Neural progenitor cell (in vitro differentiated cells): ENCODE measurements at regions not wholly inside any gene's neighbourhood (a gene's known extent, or its start where the extent isn't known, plus 50 kb on each side); places are given as distances from the start of the nearest gene placed in this dataset.

Experiments
- DNase-seq: peaks from one replicate; pipeline ENCODE4 v3.0.0-alpha.2; 2016; ENCODE audit warnings: low spot score
- H2AFZ ChIP-seq: fragments of 200-600 bp; sonication (generic); replicated peaks from 2 replicates; pipeline ENCODE4 v1.6.1; 2016; ENCODE audit warnings: antibody characterized with exemption
- H3F3A ChIP-seq: fragments of 200-600 bp; sonication (generic); 2 replicates; pipeline ENCODE4 v1.6.1; 2016; ENCODE audit warnings: antibody characterized with exemption, low read depth
- H3K27ac ChIP-seq: fragments of 200-600 bp; sonication (generic); 2 replicates; pipeline ENCODE4 v1.5.1; 2016; ENCODE audit warnings: mild to moderate bottlenecking
- H3K27me3 ChIP-seq: fragments of 200-600 bp; sonication (generic); 2 replicates; pipeline ENCODE4 v1.6.1; 2016; ENCODE audit warnings: mild to moderate bottlenecking, moderate library complexity
- H3K36me3 ChIP-seq: fragments of 200-600 bp; sonication (generic); 2 replicates; pipeline ENCODE4 v1.5.1; 2016
- H3K4me1 ChIP-seq: fragments of 200-600 bp; sonication (generic); 2 replicates; pipeline ENCODE4 v1.6.1; 2016; ENCODE audit warnings: mixed run types
- H3K4me2 ChIP-seq: fragments of 200-600 bp; sonication (generic); 2 replicates; pipeline ENCODE4 v1.6.1; 2016
- H3K4me3 ChIP-seq: fragments of 200-600 bp; sonication (generic); 2 replicates; pipeline ENCODE4 v1.5.1; 2016
- H3K79me2 ChIP-seq: fragments of 200-600 bp; sonication (generic); 2 replicates; pipeline ENCODE4 v1.6.1; 2016; ENCODE audit warnings: low read depth
- H3K9ac ChIP-seq: fragments of 200-600 bp; sonication (generic); 2 replicates; pipeline ENCODE4 v1.6.1; 2016
- H3K9me3 ChIP-seq: fragments of 200-600 bp; sonication (generic); 2 replicates; pipeline ENCODE4 v1.5.1; 2016; ENCODE audit warnings: low read depth
- H4K20me1 ChIP-seq: fragments of 200-600 bp; sonication (generic); 2 replicates; pipeline ENCODE4 v1.6.1; 2016; ENCODE audit warnings: low read depth
- H3K27ac Mint-ChIP-seq: 3 replicates; pipeline ENCODE4 v1.8.0; 2021; ENCODE audit warnings: mixed read lengths
- H3K27me3 Mint-ChIP-seq: 2 replicates; pipeline ENCODE4 v1.8.0; 2022; ENCODE audit warnings: low read depth, mild to moderate bottlenecking, inconsistent platforms, moderate library complexity, mixed read lengths; ENCODE audit not compliant: insufficient read depth
- H3K36me3 Mint-ChIP-seq: 3 replicates; pipeline ENCODE4 v1.8.0; 2021; ENCODE audit warnings: mixed read lengths
- H3K4me1 Mint-ChIP-seq: 3 replicates; pipeline ENCODE4 v1.8.0; 2021; ENCODE audit warnings: mixed read lengths
- H3K4me3 Mint-ChIP-seq: 3 replicates; pipeline ENCODE4 v1.8.0; 2021; ENCODE audit warnings: mild to moderate bottlenecking, moderate library complexity, mixed read lengths
- H3K9me3 Mint-ChIP-seq: 3 replicates; pipeline ENCODE4 v1.8.0; 2020; ENCODE audit warnings: mixed read lengths
- CTCF ChIP-seq: fragments of 200-600 bp; sonication (generic); IDR thresholded peaks from 2 replicates; pipeline ENCODE4 v1.5.1; 2017; ENCODE audit warnings: antibody characterized with exemption, mild to moderate bottlenecking
- EZH2 ChIP-seq: fragments of 200-600 bp; sonication (generic); IDR thresholded peaks from 2 replicates; pipeline ENCODE4 v1.6.1; 2017; ENCODE audit warnings: antibody characterized with exemption, mild to moderate bottlenecking, moderate library complexity
- EZH2phosphoT487 ChIP-seq: fragments of 200-600 bp; sonication (generic); IDR thresholded peaks from 2 replicates; pipeline ENCODE4 v1.6.1; 2017; ENCODE audit warnings: antibody characterized with exemption

DNA sequence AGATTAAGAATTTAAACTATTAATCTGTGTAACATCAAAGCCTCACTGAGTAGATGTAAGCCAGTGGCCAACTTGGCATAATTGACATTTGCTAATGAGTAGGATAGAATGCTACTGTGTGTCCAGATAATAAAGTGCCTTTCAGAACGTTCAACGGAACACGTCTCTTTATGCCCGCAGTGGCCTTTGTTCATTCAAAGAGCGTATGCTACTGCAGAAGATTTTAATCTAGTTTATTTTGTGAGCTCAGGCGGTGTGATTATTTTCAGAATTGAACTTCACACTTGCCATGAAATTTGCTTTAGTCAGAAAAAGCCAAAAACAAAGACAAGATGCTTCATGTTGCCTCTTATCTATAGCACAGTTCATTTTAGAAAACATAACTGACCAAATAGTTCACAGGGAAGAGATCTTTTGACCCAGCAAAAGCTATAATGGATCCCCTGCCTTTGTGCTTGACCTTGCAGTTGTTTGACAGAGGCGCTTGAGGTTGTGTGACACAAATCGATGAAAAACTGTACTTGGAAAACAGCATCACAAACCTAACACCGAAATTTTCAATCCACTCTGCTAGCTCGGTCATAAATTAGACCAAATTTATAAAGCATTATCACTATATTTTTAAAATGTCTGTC, 530.9 kb upstream of the TYRP1 start:
- peaks cover 6% of the 10 kb centered on the region for H3K27me3 Mint-ChIP-seq
- H3K4me1 Mint-ChIP-seq, result peaks cover 36% of the 10 kb centered on the region
- H3K4me3 ChIP-seq, result no peak overlapping the region
- no peaks in the 10 kb centered on the region for H3K27me3 ChIP-seq
- H3K4me2 ChIP-seq, result no peak overlapping the region
- H3K27ac Mint-ChIP-seq, result no peak overlapping the region
- no peaks in the 10 kb centered on the region for H3K79me2 ChIP-seq
- no peaks in the 10 kb centered on the region for H3K9me3 Mint-ChIP-seq
- H3K36me3 ChIP-seq, result no peaks in the 10 kb centered on the region
- no peaks in the 10 kb centered on the region for H3F3A ChIP-seq
- no peaks in the 10 kb centered on the region for H4K20me1 ChIP-seq
- H3K4me3 Mint-ChIP-seq, result no peak overlapping the region
- no peak overlapping the region for H2AFZ ChIP-seq
- H3K27ac ChIP-seq, result no peak overlapping the region
- TF ChIP-seq EZH2 (no peak), EZH2phosphoT487 (no peak), CTCF (no peak)
- no peaks in the 10 kb centered on the region for H3K4me1 ChIP-seq
- no peak overlapping the region for H3K9ac ChIP-seq
- no peak for DNase-seq
- no peaks in the 10 kb centered on the region for H3K36me3 Mint-ChIP-seq
- H3K9me3 ChIP-seq, result no peaks in the 10 kb centered on the region

- Mint-ChIP-seq H3K36me3 (no peaks in the 10 kb centered on the region), H3K9me3 (no peaks in the 10 kb centered on the region)
- H3K27ac ChIP-seq, result no peak overlapping the region
These were observed 529.3 kb upstream of the TYRP1 start for GRCh38 chr9:12163723-12164458.

GRCh38 chr9:12166518-12166917, 526.7 kb upstream of the TYRP1 start:
- no peaks in the 10 kb centered on the region for H3K27me3 ChIP-seq
- H3K9me3 ChIP-seq, result no peaks in the 10 kb centered on the region
- Mint-ChIP-seq H3K4me1 (peaks cover 52% of the 10 kb centered on the region), H3K36me3 (no peaks in the 10 kb centered on the region), H3K9me3 (no peaks in the 10 kb centered on the region), H3K4me3 (no peak overlapping the region), H3K27me3 (peaks cover 10% of the 10 kb centered on the region), H3K27ac (peak overlapping the region; percentile 50)
- no peaks in the 10 kb centered on the region for H3F3A ChIP-seq
- H3K36me3 ChIP-seq, result no peaks in the 10 kb centered on the region
- TF ChIP-seq CTCF (no peak), EZH2phosphoT487 (no peak), EZH2 (no peak)
- H3K4me1 ChIP-seq, result no peaks in the 10 kb centered on the region
- H3K79me2 ChIP-seq, result no peaks in the 10 kb centered on the region
- no peak overlapping the region for H2AFZ ChIP-seq
- no peak for DNase-seq
- no peak overlapping the region for H3K9ac ChIP-seq
- no peak overlapping the region for H3K4me3 ChIP-seq
- no peak overlapping the region for H3K4me2 ChIP-seq
- H4K20me1 ChIP-seq, result no peaks in the 10 kb centered on the region
- H3K27ac ChIP-seq, result no peak overlapping the region

More at GRCh38 chr9:12163723-12164458, 529.3 kb upstream of the TYRP1 start:
- Mint-ChIP-seq H3K4me3 (no peak overlapping the region), H3K4me1 (peaks cover 41% of the 10 kb centered on the region), H3K27me3 (peaks cover 10% of the 10 kb centered on the region), H3K27ac (no peak overlapping the region)
- H4K20me1 ChIP-seq, result no peaks in the 10 kb centered on the region
- no peaks in the 10 kb centered on the region for H3K79me2 ChIP-seq
- H3K4me1 ChIP-seq, result no peaks in the 10 kb centered on the region
- no peak overlapping the region for H3K9ac ChIP-seq
- H3K27me3 ChIP-seq, result no peaks in the 10 kb centered on the region
- H3K4me2 ChIP-seq, result no peak overlapping the region
- DNase-seq, result no peak
- no peak overlapping the region for H3K4me3 ChIP-seq
- no peaks in the 10 kb centered on the region for H3F3A ChIP-seq
- TF ChIP-seq CTCF, result no peak
- no peak for TF ChIP-seq EZH2phosphoT487
- TF ChIP-seq EZH2, result no peak
- no peaks in the 10 kb centered on the region for H3K9me3 ChIP-seq
- no peak overlapping the region for H2AFZ ChIP-seq
- H3K36me3 ChIP-seq, result no peaks in the 10 kb centered on the region
